Natural killer cell treated with Interleukin-12 subunit alpha and Interleukin-12 subunit beta and Interleukin-15 and Interleukin-18, amount 100 ng/mL, for 72 hours (primary cell): ENCODE measurements at regions not wholly inside any gene's neighbourhood (a gene's known extent, or its start where the extent isn't known, plus 50 kb on each side); places are given as distances from the start of the nearest gene placed in this dataset.

Experiments used
- ATAC-seq, 2 donors: fragments of 150-1000 bp; cut with Tn5 transposase in 1 of 2; sonication (Bioruptor Pico), chemical (Tn5 transposase) in 1 of 2; 2 replicates each; pipeline ENCODE4 v1.10.0; 2021
- DNase-seq: peaks from one replicate; pipeline ENCODE4 v3.0.0; 2022; ENCODE audit warnings: low spot score
- H3K27ac Mint-ChIP-seq, 2 donors: 1 replicate in 1 of 2; 2 replicates in 1 of 2; pipeline ENCODE4 v1.8.0; 2022; ENCODE audit warnings: mixed read lengths in 2 of 2, mild to moderate bottlenecking in 1 of 2, moderate library complexity in 1 of 2
- H3K27me3 Mint-ChIP-seq, 2 donors: 1 replicate in 1 of 2; 2 replicates in 1 of 2; pipeline ENCODE4 v1.8.0; 2022; ENCODE audit warnings: mixed read lengths in 2 of 2
- H3K36me3 Mint-ChIP-seq: one replicate; pipeline ENCODE4 v1.8.0; 2022; ENCODE audit warnings: mixed read lengths
- H3K4me1 Mint-ChIP-seq, 2 donors: 1 replicate in 1 of 2; 2 replicates in 1 of 2; pipeline ENCODE4 v1.8.0; 2022; ENCODE audit warnings: low read depth in 2 of 2, mixed read lengths in 2 of 2, mild to moderate bottlenecking in 1 of 2
- H3K4me3 Mint-ChIP-seq: one replicate; pipeline ENCODE4 v1.8.0; 2022; ENCODE audit warnings: mixed read lengths
- H3K9me3 Mint-ChIP-seq: 2 replicates; pipeline ENCODE4 v1.8.0; 2022; ENCODE audit warnings: mixed read lengths

DNA sequence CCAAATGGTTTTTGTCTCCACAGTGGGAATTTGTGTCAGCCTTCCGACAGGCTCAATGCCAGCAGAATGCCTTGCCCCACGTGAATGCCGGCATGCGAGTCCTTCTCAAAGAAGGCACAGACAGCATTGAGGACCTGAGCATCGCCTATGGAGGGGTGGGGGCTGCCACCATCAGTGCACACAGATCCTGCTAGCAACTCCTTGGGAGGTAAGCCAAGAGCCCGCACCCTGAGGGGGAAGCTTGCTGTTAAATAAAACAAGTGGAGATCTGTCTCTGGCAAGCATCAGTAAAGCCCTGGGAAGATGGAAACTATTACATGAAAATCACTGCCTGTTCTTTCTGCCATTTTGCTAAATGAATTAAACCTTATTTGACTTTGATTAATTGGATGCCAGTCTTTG, 67.5 kb upstream of the BZW1 start:
- Mint-ChIP-seq H3K27ac (no peak overlapping the region), H3K36me3 (no peaks in the 10 kb centered on the region), H3K4me3 (no peak overlapping the region), H3K27me3 (peaks cover 0 to 7% of the 10 kb centered on the region in 2 donors), H3K4me1 (no peaks in the 10 kb centered on the region), H3K9me3 (no peaks in the 10 kb centered on the region)
- ATAC-seq: no peak
- DNase-seq: no peak

DNA sequence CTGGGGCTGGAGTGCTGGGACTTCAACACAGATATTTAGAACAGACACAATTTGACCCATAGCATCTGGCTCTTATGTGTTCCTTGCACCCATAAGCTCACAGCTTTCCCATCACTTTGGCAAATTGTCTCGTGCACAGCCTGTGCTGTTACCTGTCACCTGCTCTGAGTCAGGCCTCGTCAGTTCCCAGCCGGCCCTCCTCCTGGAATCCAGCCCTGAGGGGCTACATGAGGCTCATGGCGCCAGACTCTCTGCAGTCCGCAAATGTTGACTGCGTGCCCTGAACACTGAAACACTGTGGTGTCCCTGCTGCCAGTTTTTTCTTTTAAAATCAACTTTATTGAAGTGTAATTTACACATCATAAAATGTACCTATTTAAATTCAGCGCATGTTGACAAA, 65.4 kb upstream of the BZW1 start:
- Mint-ChIP-seq H3K9me3 (no peaks in the 10 kb centered on the region), H3K36me3 (no peaks in the 10 kb centered on the region), H3K4me1 (no peaks in the 10 kb centered on the region), H3K4me3 (no peak overlapping the region), H3K27ac (no peak overlapping the region), H3K27me3 (peaks cover 2 to 7% of the 10 kb centered on the region in 2 donors)
- ATAC-seq: no peak
- no peak for DNase-seq

- Mint-ChIP-seq H3K9me3 (no peaks in the 10 kb centered on the region), H3K27ac (peak overlapping the region in 1 of 2 donors; percentile 10), H3K4me1 (no peaks in the 10 kb centered on the region)
These were observed 63.8 kb upstream of the BZW1 start for GRCh38 chr2:200747668-200748618.

GRCh38 chr2:200748779-200749178, 62.9 kb upstream of the BZW1 start:
- no peak overlapping the region for H3K4me3 Mint-ChIP-seq
- peaks cover 9 to 10% of the 10 kb centered on the region in 2 donors for H3K27me3 Mint-ChIP-seq
- ATAC-seq: peak in 1 of 2 donors; percentile 31
- H3K4me1 Mint-ChIP-seq: no peaks in the 10 kb centered on the region
- H3K36me3 Mint-ChIP-seq: no peaks in the 10 kb centered on the region
- no peaks in the 10 kb centered on the region for H3K9me3 Mint-ChIP-seq
- H3K27ac Mint-ChIP-seq: peak overlapping the region in 1 of 2 donors; percentile 10
- no peak for DNase-seq

More at GRCh38 chr2:200747668-200748618, 63.8 kb upstream of the BZW1 start:
- H3K36me3 Mint-ChIP-seq: no peaks in the 10 kb centered on the region
- ATAC-seq (no peak), DNase-seq (no peak)
- peaks cover 7% of the 10 kb centered on the region in 2 donors for H3K27me3 Mint-ChIP-seq
- no peak overlapping the region for H3K4me3 Mint-ChIP-seq

GRCh38 chr2:200749631-200750322, 61.9 kb upstream of the BZW1 start:
- DNase-seq (no peak), ATAC-seq (no peak)
- Mint-ChIP-seq H3K36me3 (no peaks in the 10 kb centered on the region), H3K27ac (no peak overlapping the region), H3K9me3 (no peaks in the 10 kb centered on the region), H3K4me3 (no peak overlapping the region), H3K27me3 (peaks cover 12 to 15% of the 10 kb centered on the region in 2 donors), H3K4me1 (no peaks in the 10 kb centered on the region)

DNA sequence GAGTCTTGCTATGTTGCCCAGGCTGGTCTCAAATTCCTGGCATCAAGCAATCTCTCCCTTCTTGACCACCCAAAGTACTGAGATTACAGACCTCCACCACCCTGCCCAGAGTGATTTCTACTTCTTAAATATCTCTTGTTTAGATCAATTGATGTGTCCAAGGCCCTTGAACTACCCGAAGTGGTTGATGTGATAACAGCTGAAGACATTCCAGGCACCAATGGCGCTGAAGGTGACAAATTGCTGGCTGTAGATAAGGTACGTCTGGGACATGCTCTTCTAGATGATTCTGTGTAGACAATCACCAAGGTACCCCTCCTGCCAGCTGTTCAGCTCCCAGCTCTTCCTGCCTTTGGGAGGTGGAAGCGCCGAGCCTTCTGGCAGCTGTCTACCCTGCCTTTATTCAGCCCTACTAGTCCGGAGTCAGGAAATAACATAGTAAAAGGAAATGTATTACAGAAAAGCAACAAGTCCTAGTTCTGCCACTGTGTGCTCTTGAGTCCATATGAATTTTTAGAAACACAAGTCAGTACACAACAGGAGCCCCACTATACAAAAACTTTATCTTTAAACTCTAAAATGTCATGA, 61.3 kb upstream of the BZW1 start:
- no peaks in the 10 kb centered on the region for H3K36me3 Mint-ChIP-seq
- DNase-seq (no peak), ATAC-seq (no peak)
- no peak overlapping the region for H3K4me3 Mint-ChIP-seq
- no peaks in the 10 kb centered on the region for H3K4me1 Mint-ChIP-seq
- peaks cover 12 to 15% of the 10 kb centered on the region in 2 donors for H3K27me3 Mint-ChIP-seq
- H3K9me3 Mint-ChIP-seq: no peaks in the 10 kb centered on the region
- H3K27ac Mint-ChIP-seq: no peak overlapping the region

GRCh38 chr2:200751786-200752185, 59.9 kb upstream of the BZW1 start:
- no peaks in the 10 kb centered on the region for H3K9me3 Mint-ChIP-seq
- no peak overlapping the region for H3K27ac Mint-ChIP-seq
- H3K36me3 Mint-ChIP-seq: no peaks in the 10 kb centered on the region
- DNase-seq (no peak), ATAC-seq (no peak)
- no peaks in the 10 kb centered on the region for H3K4me1 Mint-ChIP-seq
- H3K4me3 Mint-ChIP-seq: no peak overlapping the region
- peaks cover 12 to 15% of the 10 kb centered on the region in 2 donors for H3K27me3 Mint-ChIP-seq

DNA sequence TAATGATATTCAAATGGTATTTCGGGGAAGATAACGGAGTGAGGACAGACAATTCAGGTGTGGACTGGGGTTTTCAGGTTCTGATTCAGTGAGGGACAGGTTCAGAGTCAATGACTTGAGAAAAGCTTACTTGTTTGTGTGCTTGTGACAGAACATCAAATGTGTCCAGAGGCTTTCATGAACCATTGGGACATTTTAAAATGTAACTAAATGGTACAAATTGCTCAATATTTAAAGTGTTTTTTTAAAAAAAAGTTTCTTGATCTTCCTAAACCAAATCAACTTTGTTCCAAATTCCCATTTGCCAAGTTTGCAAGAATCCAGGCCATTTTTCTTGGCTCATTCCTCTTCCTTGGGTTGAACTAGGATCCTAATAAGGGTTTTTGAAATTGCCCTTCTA, 59.4 kb upstream of the BZW1 start:
- H3K27ac Mint-ChIP-seq: no peak overlapping the region
- no peak for ATAC-seq
- H3K9me3 Mint-ChIP-seq: no peaks in the 10 kb centered on the region
- H3K27me3 Mint-ChIP-seq: peaks cover 15 to 16% of the 10 kb centered on the region in 2 donors
- no peak for DNase-seq
- H3K36me3 Mint-ChIP-seq: no peaks in the 10 kb centered on the region
- no peak overlapping the region for H3K4me3 Mint-ChIP-seq
- H3K4me1 Mint-ChIP-seq: no peaks in the 10 kb centered on the region

DNA sequence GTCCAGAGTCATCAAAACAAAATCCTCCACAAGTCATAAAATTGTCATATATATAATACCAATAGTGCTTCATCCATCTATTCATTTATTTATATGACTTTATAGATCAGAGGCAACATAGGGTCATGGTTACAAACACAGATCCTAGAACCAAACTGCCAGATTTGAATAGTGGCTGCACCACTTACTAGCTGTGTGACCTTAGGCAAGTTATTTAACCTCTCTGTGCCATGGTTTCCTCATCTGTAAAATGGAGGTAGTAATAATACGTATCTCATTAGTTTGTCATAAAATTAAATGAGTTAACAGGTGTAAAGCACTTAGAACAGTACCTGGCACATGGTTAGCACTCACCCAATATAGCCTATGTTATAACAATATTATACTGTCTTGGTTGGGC, 58.9 kb upstream of the BZW1 start:
- no peak overlapping the region for H3K27ac Mint-ChIP-seq
- no peak for DNase-seq
- peaks cover 15 to 17% of the 10 kb centered on the region in 2 donors for H3K27me3 Mint-ChIP-seq
- no peaks in the 10 kb centered on the region for H3K9me3 Mint-ChIP-seq
- no peak for ATAC-seq
- H3K4me3 Mint-ChIP-seq: no peak overlapping the region
- H3K4me1 Mint-ChIP-seq: no peaks in the 10 kb centered on the region
- no peaks in the 10 kb centered on the region for H3K36me3 Mint-ChIP-seq

DNA sequence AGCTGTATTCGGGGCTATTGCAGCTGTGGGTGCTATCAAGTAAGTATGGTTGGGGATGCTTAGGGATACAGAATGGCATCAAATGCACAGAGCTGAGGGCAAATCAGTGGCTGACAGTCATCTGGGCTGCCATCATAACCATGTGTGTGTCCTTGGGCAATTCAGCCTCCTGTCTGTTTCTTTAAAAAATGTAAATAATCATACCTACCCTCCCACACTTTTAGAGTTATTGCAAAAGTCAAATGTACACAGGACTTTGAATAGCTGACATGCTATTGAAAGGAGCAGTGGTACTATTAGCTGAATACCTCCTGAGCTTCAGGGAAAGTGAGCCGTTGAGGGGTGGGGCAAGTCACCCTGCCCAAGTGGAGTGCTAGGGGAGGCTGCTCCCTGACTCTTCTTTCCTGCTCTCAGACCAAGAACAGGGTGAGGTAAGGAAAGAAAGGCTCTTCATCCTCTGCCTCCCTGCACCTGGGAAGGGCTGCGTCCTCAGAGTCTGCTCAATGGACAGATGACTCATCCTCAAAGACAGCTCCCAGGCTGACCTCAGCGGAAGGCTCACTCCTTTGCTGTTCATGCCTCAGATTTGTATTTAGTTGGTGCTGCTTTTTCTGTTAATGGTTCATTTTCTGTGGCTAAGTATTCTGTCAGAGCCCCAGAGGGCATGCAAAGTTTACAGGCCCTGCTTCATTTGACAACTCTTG, 54.9 kb upstream of the BZW1 start:
- DNase-seq (no peak), ATAC-seq (peak in 1 of 2 donors; percentile 27)
- H3K9me3 Mint-ChIP-seq: no peaks in the 10 kb centered on the region
- no peak overlapping the region for H3K4me3 Mint-ChIP-seq
- peaks cover 19 to 23% of the 10 kb centered on the region in 2 donors for H3K27me3 Mint-ChIP-seq
- H3K27ac Mint-ChIP-seq: no peak overlapping the region
- H3K4me1 Mint-ChIP-seq: no peaks in the 10 kb centered on the region
- H3K36me3 Mint-ChIP-seq: no peaks in the 10 kb centered on the region

DNA sequence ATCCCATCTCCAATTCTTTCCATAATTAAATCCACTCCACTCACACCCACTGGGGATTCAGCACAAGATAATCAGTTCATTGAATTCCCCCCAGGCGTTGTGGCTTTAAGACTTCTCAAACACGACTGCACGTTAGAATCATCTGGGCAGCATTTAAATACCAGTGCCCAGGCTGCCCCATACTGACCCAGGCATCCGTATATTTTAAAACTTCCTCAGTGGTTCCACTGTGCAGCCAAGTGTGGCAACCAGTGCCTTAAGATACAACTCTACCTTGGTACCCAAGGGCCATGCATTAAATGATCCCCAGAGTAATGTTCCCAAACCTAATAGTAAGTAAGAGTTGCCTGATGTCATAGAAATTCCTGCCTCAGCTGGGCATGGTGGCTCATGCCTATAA, 54.3 kb upstream of the BZW1 start:
- Mint-ChIP-seq H3K4me3 (no peak overlapping the region), H3K4me1 (no peaks in the 10 kb centered on the region), H3K27me3 (peaks cover 16 to 26% of the 10 kb centered on the region in 2 donors), H3K36me3 (no peaks in the 10 kb centered on the region), H3K9me3 (no peaks in the 10 kb centered on the region), H3K27ac (no peak overlapping the region)
- DNase-seq: no peak
- no peak for ATAC-seq

- no peak for ATAC-seq
- Mint-ChIP-seq H3K4me3 (no peak overlapping the region), H3K27ac (no peak overlapping the region), H3K9me3 (no peaks in the 10 kb centered on the region), H3K36me3 (no peaks in the 10 kb centered on the region), H3K27me3 (peaks cover 21 to 30% of the 10 kb centered on the region in 2 donors), H3K4me1 (no peaks in the 10 kb centered on the region)
- no peak for DNase-seq
These were observed 53.4 kb upstream of the BZW1 start for GRCh38 chr2:200758341-200758740.

- Mint-ChIP-seq H3K27ac (no peak overlapping the region), H3K27me3 (peaks cover 20 to 22% of the 10 kb centered on the region in 2 donors), H3K4me1 (peaks cover 3 to 10% of the 10 kb centered on the region in 2 donors), H3K4me3 (no peak overlapping the region), H3K9me3 (no peaks in the 10 kb centered on the region), H3K36me3 (no peaks in the 10 kb centered on the region)
- DNase-seq (no peak), ATAC-seq (no peak)
These were observed 50.4 kb upstream of the BZW1 start for GRCh38 chr2:200761266-200761665.
